ENCODE measurements at regions not wholly inside any gene's neighbourhood (a gene's known extent, or its start where the extent isn't known, plus 50 kb on each side); places are given as distances from the start of the nearest gene placed in this dataset.
"Not testable (repeated sequence)": the region's sequence is repeated elsewhere in the genome, so short reads cannot be mapped to it uniquely, and the experiment has no call there.

DNA sequence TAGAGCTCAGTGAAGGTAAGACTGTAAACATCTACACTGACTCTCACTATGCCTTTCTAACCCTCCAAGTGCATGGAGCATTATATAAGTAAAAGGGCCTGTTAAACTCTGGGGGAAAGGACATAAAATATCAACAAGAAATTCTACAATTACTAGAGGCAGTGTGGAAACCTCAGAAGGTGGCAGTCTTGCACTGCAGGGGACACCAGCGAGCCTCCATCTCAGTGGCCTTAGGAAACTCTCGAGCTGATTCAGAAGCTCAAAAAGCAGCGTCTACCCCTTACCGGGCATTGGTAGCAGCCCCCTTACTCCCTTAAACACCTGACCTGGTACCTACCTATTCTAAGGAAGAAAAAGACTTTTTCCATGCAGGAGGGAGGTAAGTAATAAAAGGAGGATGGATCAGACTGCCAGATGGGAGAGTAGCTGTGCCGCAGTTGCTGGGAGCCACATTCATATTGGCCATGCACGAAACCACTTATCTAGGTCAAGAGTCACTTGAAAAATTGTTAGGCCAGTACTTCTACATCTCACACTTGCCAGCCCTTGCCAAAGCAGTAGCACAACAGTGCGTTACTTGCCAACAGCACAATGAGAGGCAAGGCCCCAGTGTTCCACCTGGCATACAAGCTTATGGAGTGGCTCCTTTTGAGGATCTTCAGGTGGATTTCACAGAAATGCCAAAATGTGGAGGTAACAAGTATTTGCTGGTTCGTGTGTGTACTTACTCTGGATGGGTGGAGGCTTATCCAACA, 258.8 kb upstream of the PRKX start:
- TF ChIP-seq CTCF, POLR2A (IDR thresholded peaks at IDR 0.05): not testable (repeated sequence)

All from uterus (tissue), 2 donors.